ENCODE measurements at regions not wholly inside any gene's neighbourhood (a gene's known extent, or its start where the extent isn't known, plus 50 kb on each side); places are given as distances from the start of the nearest gene placed in this dataset.

DNA sequence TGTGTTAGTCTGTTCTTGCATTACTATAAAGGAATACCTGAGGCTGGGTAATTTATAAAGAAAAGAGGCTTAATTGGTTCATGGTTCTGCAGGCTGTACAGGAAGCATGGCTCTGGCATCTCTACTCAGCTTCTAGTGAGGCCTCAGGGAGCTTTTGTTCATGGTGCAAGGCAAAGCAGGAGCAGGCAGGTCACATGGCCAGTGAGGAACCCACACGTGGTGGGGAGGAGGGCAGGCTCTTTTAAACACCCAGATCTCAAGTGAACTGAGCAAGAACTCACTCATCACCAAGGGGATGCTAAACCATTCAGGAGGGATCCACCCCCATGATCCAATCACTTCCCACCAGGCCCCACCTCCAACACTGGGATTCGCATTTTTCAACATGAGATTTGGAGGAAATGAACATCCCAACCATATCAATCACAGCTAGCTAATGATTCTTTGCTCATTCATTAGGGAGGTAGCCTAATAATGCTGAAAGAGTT lies 51.4 kb upstream of the RAP1A start:
- Histone ChIP-seq H3K4me3 (ENCODE audit: low read depth, low read length, poor library complexity, severe bottlenecking) (no peak overlapping the region), H2AFZ (ENCODE audit: low read length) (no peak overlapping the region), H3K27ac (ENCODE audit: low read depth, low read length, poor library complexity, severe bottlenecking) (no peak overlapping the region), H3K4me2 (ENCODE audit: low read length) (no peak overlapping the region), H3K36me3 (ENCODE audit: insufficient read depth, low read length) (no peaks in the 10 kb centered on the region), H3K79me2 (ENCODE audit: insufficient read depth, low read depth, low read length) (no peaks in the 10 kb centered on the region), H3K9me3 (ENCODE audit: low read length) (no peaks in the 10 kb centered on the region), H4K20me1 (ENCODE audit: insufficient read depth, low read length) (no peaks in the 10 kb centered on the region), H3K4me1 (ENCODE audit: insufficient read depth, low read length, poor library complexity, severe bottlenecking) (peaks cover 6% of the 10 kb centered on the region), H3K9me2 (ENCODE audit: insufficient read depth, low read length) (no peaks in the 10 kb centered on the region)
- ChIA-PET POLR2A (interaction anchor here (1.2 to 1.6 kb wide), 3 partner anchors 8 to 25 kb away, joined by 3 to 4 read pairs (median 3); no protein-coding TSS in a partner anchor), CTCF (ENCODE audit: unreplicated experiment) (interaction anchor here (1.0 kb wide), 1 partner anchor 14 kb away, joined by 3 read pairs; no protein-coding TSS in a partner anchor)
- DNase-seq (ENCODE audit: low spot score) = no peak
- no peak for TF ChIP-seq EZH2phosphoT487 (IDR thresholded peaks at IDR 0.05; ENCODE audit: borderline replicate concordance, low read depth, low read length)
- TF ChIP-seq, protein P1, sequence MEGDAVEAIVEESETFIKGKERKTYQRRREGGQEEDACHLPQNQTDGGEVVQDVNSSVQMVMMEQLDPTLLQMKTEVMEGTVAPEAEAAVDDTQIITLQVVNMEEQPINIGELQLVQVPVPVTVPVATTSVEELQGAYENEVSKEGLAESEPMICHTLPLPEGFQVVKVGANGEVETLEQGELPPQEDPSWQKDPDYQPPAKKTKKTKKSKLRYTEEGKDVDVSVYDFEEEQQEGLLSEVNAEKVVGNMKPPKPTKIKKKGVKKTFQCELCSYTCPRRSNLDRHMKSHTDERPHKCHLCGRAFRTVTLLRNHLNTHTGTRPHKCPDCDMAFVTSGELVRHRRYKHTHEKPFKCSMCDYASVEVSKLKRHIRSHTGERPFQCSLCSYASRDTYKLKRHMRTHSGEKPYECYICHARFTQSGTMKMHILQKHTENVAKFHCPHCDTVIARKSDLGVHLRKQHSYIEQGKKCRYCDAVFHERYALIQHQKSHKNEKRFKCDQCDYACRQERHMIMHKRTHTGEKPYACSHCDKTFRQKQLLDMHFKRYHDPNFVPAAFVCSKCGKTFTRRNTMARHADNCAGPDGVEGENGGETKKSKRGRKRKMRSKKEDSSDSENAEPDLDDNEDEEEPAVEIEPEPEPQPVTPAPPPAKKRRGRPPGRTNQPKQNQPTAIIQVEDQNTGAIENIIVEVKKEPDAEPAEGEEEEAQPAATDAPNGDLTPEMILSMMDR (conservative IDR thresholded peaks at IDR 0.05; ENCODE audit: low read length) = no peak
- intact Hi-C loops (cut with micrococcal nuclease; ENCODE audit: unreplicated experiment) = no loop called here
- BruUV-seq (replicated peaks) = no TSS peak

Measured in OCI-LY7 (cell line).